HCT116 (cell line): ENCODE measurements at regions not wholly inside any gene's neighbourhood (a gene's known extent, or its start where the extent isn't known, plus 50 kb on each side); places are given as distances from the start of the nearest gene placed in this dataset.

Experiments
- ATAC-seq: fragments of 200-7000 bp; cut with Tn5 transposase; 2 replicates; pipeline ENCODE4 v1.9.1; 2020; ENCODE audit warnings: mild to moderate bottlenecking, moderate library complexity
- BruUV-seq: library from RNA; stranded (reverse); fragments of 400-500 nt; replicated peaks from 2 replicates; lab custom pipeline; 2021; lab: Mats Ljungman, UMichigan
- CTCF ChIA-PET: fragments of 300-600 bp; sonication (Branson Sonifier 250); formaldehyde crosslinking; loops from one replicate; lab custom pipeline; 2021; ENCODE audit warnings: antibody characterized with exemption; lab: Charles Lee
- POLR2A ChIA-PET: fragments of 300-600, 350-600 bp; sonication (Branson Sonifier 250); formaldehyde crosslinking; loops from one replicate; lab custom pipeline; 2021; ENCODE audit warnings: antibody characterized with exemption; lab: Charles Lee
- RAD21 ChIA-PET, 2 experiments: fragments of 300-600 bp; sonication (Branson Sonifier 250); formaldehyde crosslinking; loops; one replicate each; lab custom pipeline; 2023; ENCODE audit warnings: low total read pairs in 2 of 2; ENCODE audit not compliant: uncharacterized antibody in 2 of 2, unreplicated experiment in 2 of 2, low non-redundant PET in 1 of 2; lab: Charles Lee
- DNase-seq: peaks from one replicate; pipeline ENCODE4 v3.0.0-alpha.2; 2010; ENCODE audit warnings: low read depth, low spot score
- H2AFZ ChIP-seq: fragments of 200-600 bp; shearing (Covaris generic), sonication (generic); 2 replicates; pipeline ENCODE4 v1.6.1; 2017; ENCODE audit warnings: low read depth, mixed run types, mixed read lengths, antibody characterized with exemption, low read length; ENCODE audit not compliant: poor library complexity, severe bottlenecking
- H3K27ac ChIP-seq: 2 replicates; pipeline ENCODE4 v1.5.1; 2012; ENCODE audit warnings: low read depth, low read length
- H3K27me3 ChIP-seq: fragments of 200-600 bp; sonication (generic); 2 replicates; pipeline ENCODE4 v1.6.1; 2016; ENCODE audit warnings: mixed run types, low read length, mixed read lengths; ENCODE audit not compliant: insufficient read depth
- H3K36me3 ChIP-seq, 2 experiments: fragments of 200-500 bp in 1 of 2; fragments of 200-600 bp in 1 of 2; sonication (Bioruptor generic) in 1 of 2; sonication (generic) in 1 of 2; 2 replicates each; pipeline versions ENCODE4 v1.5.1 to v1.6.1; 2014 to 2016; ENCODE audit warnings: low read length in 2 of 2, inconsistent platforms in 1 of 2, mixed read lengths in 1 of 2, mixed run types in 1 of 2; ENCODE audit not compliant: insufficient read depth in 2 of 2, control insufficient read depth in 1 of 2
- H3K4me1 ChIP-seq, 2 experiments: fragments of 200-600 bp in 1 of 2; sonication (generic) in 1 of 2; 2 replicates each; pipeline versions ENCODE4 v1.5.1 to v1.6.1; 2012 to 2017; ENCODE audit warnings: low read length in 2 of 2, inconsistent platforms in 1 of 2, mild to moderate bottlenecking in 1 of 2, mixed read lengths in 1 of 2, mixed run types in 1 of 2, moderate library complexity in 1 of 2; ENCODE audit not compliant: insufficient read depth in 2 of 2, control insufficient read depth in 1 of 2
- H3K4me2 ChIP-seq: fragments of 200-600 bp; sonication (generic); 2 replicates; pipeline ENCODE4 v1.6.1; 2017; ENCODE audit warnings: mixed run types, low read length, mixed read lengths
- H3K4me3 ChIP-seq, 2 experiments: fragments of 200-600 bp in 1 of 2; sonication (generic) in 1 of 2; replicated peaks in 1 of 2; 2 replicates each; pipeline ENCODE4 v1.5.1; 2011 to 2016; ENCODE audit warnings: low read length in 2 of 2, control low read depth in 1 of 2, low read depth in 1 of 2, mild to moderate bottlenecking in 1 of 2, mixed read lengths in 1 of 2, mixed run types in 1 of 2
- H3K79me2 ChIP-seq: fragments of 200-600 bp; sonication (generic); 2 replicates; pipeline ENCODE4 v1.6.1; 2017; ENCODE audit warnings: mild to moderate bottlenecking, mixed run types, low read length, moderate library complexity, mixed read lengths; ENCODE audit not compliant: insufficient read depth
- H3K9ac ChIP-seq: fragments of 200-600 bp; sonication (generic); 2 replicates; pipeline ENCODE4 v1.6.1; 2016; ENCODE audit warnings: low read length, mixed read lengths
- H3K9me2 ChIP-seq: fragments of 200-600 bp; sonication (generic), shearing (Covaris generic); 2 replicates; pipeline ENCODE4 v1.6.1; 2017; ENCODE audit warnings: mixed run types, mild to moderate bottlenecking, moderate library complexity; ENCODE audit not compliant: insufficient read depth
- H3K9me3 ChIP-seq, 2 experiments: fragments of 200-500 bp in 1 of 2; fragments of 200-600 bp in 1 of 2; sonication (Bioruptor generic) in 1 of 2; sonication (generic) in 1 of 2; 2 replicates each; pipeline ENCODE4 v1.6.1; 2014 to 2017; ENCODE audit warnings: low read length in 2 of 2, mixed read lengths in 2 of 2, inconsistent platforms in 1 of 2, low read depth in 1 of 2, mild to moderate bottlenecking in 1 of 2, mixed run types in 1 of 2, moderate library complexity in 1 of 2; ENCODE audit not compliant: control insufficient read depth in 1 of 2, insufficient read depth in 1 of 2
- H4K20me1 ChIP-seq: fragments of 200-600 bp; sonication (generic), shearing (Covaris generic); 2 replicates; pipeline ENCODE4 v1.6.1; 2017; ENCODE audit warnings: mixed run types, mild to moderate bottlenecking, moderate library complexity; ENCODE audit not compliant: insufficient read depth
- CEBPB ChIP-seq: IDR thresholded peaks from 2 replicates; pipeline ENCODE4 v1.6.1; 2012; ENCODE audit warnings: low read depth
- EGR1 ChIP-seq: IDR thresholded peaks from 2 replicates; pipeline ENCODE4 v1.6.1; 2012; ENCODE audit warnings: low read depth
- ELF1 ChIP-seq: IDR thresholded peaks from 2 replicates; pipeline ENCODE4 v1.6.1; 2012; ENCODE audit warnings: low read depth, borderline replicate concordance
- EZH2 ChIP-seq: fragments of 200-600 bp; sonication (generic); IDR thresholded peaks from 2 replicates; pipeline ENCODE4 v1.6.1; 2017; ENCODE audit warnings: antibody characterized with exemption, mixed run types
- EZH2phosphoT487 ChIP-seq: fragments of 200-600 bp; IDR thresholded peaks from 2 replicates; pipeline ENCODE4 v1.6.1; 2018; ENCODE audit warnings: antibody characterized with exemption, borderline replicate concordance
- FOSL1 ChIP-seq: IDR thresholded peaks from 2 replicates; pipeline ENCODE4 v1.6.1; 2012; ENCODE audit warnings: low read depth
- JUND ChIP-seq: IDR thresholded peaks from 2 replicates; pipeline ENCODE4 v1.6.1; 2012
- MAX ChIP-seq: IDR thresholded peaks from 2 replicates; pipeline ENCODE4 v1.6.1; 2012
- POLR2A ChIP-seq: IDR thresholded peaks from 2 replicates; pipeline ENCODE4 v1.7.0; 2011; ENCODE audit warnings: borderline replicate concordance; ENCODE audit not compliant: insufficient read depth, insufficient read length; ENCODE audit errors: extremely low read depth
- RAD21 ChIP-seq: IDR thresholded peaks from 2 replicates; pipeline ENCODE4 v1.6.1; 2012; ENCODE audit warnings: low read depth, mild to moderate bottlenecking
- SIN3A ChIP-seq: IDR thresholded peaks from 2 replicates; pipeline ENCODE4 v1.6.1; 2012; ENCODE audit warnings: low read depth
- SP1 ChIP-seq: IDR thresholded peaks from 2 replicates; pipeline ENCODE4 v1.6.1; 2012; ENCODE audit warnings: low read depth
- SRF ChIP-seq: IDR thresholded peaks from 2 replicates; pipeline ENCODE4 v1.6.1; 2012; ENCODE audit warnings: low read depth
- TCF7L2 ChIP-seq: IDR thresholded peaks from 2 replicates; pipeline ENCODE4 v1.7.0; 2011; ENCODE audit warnings: borderline replicate concordance, inconsistent platforms; ENCODE audit not compliant: insufficient read depth, insufficient read length; ENCODE audit errors: extremely low read depth
- YY1 ChIP-seq: IDR thresholded peaks from 2 replicates; pipeline ENCODE4 v1.6.1; 2011; ENCODE audit warnings: low read length, low read depth, moderate library complexity, mild to moderate bottlenecking; ENCODE audit not compliant: insufficient replicate concordance; ENCODE audit errors: extremely low read depth
- ZFX ChIP-seq: fragments of 450-650 bp; IDR thresholded peaks from 2 replicates; pipeline ENCODE4 v1.6.1; 2017
- ZNF274 ChIP-seq: fragments of 200-500 bp; sonication (Bioruptor generic); IDR thresholded peaks from 2 replicates; pipeline ENCODE4 v1.6.1; 2014; ENCODE audit warnings: mild to moderate bottlenecking, low read depth, low read length, inconsistent platforms
- intact Hi-C: fragments of 100-400 bp; cut with micrococcal nuclease; formaldehyde crosslinking; loops from 2 replicates; pipeline ENCODE4 v1.10.0; 2022
- TF ChIP-seq, protein P1 (sequence below): IDR thresholded peaks from 2 replicates; pipeline ENCODE4 v1.6.1; 2011; ENCODE audit warnings: mild to moderate bottlenecking, low read length, moderate library complexity; ENCODE audit not compliant: insufficient replicate concordance; ENCODE audit errors: extremely low read depth
- TF ChIP-seq, protein P2 (sequence below): IDR thresholded peaks from 2 replicates; pipeline ENCODE4 v1.6.1; 2012

DNA sequence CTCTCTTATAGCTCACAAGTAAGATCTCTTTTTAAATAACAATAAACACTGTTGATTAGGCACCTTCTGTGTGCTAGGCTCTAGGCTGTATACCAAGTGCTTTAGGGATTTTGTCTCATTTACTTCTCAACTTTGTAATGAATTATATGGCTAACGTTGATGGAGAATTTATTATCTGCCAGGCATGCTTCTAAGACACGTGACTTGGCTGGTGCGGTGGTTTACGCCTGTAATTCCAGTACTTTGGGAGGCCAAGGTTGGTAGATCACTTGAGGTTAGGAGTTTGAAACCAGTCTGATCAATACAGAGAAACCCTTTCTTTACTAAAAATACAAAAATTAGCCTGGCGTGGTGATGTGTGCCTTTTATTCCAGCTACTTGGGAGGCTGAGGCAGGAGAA is 1202.8 kb upstream of the TMEM132C start:
- intact Hi-C loops: loop anchor here (5.0 kb wide), 1 partner anchor 63 kb away; no protein-coding TSS in a partner anchor
- H3K9me2 ChIP-seq: no peaks in the 10 kb centered on the region
- H3K27ac ChIP-seq: no peak overlapping the region
- RAD21 ChIA-PET: no interaction called here
- no peak overlapping the region for H3K4me3 ChIP-seq
- POLR2A ChIA-PET: no interaction called here
- H3K9ac ChIP-seq: no peak overlapping the region
- peaks cover 82% of the 10 kb centered on the region for H3K79me2 ChIP-seq
- CTCF ChIA-PET: no interaction called here
- H3K27me3 ChIP-seq: no peaks in the 10 kb centered on the region
- H3K36me3 ChIP-seq: peaks cover 0 to 13% of the 10 kb centered on the region in 2 experiments; a peak in 1 of 4 replicates
- no peak for TF ChIP-seq CEBPB
- TF ChIP-seq YY1: no peak
- TF ChIP-seq ZNF274: no peak
- TF ChIP-seq JUND: no peak
- peaks cover 6 to 23% of the 10 kb centered on the region in 2 experiments; a peak in 3 of 4 replicates for H3K4me1 ChIP-seq
- no peak overlapping the region for H3K4me2 ChIP-seq
- DNase-seq: no peak
- no peak overlapping the region for H2AFZ ChIP-seq
- H4K20me1 ChIP-seq: no peaks in the 10 kb centered on the region
- ATAC-seq: no peak
- BruUV-seq: no TSS peak
- H3K9me3 ChIP-seq: no peaks in the 10 kb centered on the region

DNA sequence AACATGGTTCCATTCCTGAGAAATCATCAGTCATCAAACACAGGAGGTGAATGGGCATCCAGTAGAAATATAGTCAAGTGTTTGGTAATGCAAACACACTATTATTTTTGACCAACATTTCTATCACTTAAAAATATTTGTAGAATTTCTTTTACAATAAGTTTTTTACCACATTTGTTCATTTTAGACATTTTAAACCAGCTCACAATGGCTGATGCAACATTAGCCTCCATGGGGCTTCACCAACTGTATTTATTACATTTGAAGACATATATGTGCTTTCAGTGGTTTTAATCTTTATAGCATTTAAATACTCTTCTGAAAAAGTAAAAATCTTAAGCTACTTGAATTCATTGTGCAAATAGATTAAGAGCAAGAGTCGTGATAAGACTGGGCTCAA is 1201.4 kb upstream of the TMEM132C start:
- H3K4me3 ChIP-seq: no peak overlapping the region
- peaks cover 2 to 17% of the 10 kb centered on the region in 2 experiments; a peak in 3 of 4 replicates for H3K4me1 ChIP-seq
- H3K9me3 ChIP-seq: no peaks in the 10 kb centered on the region
- POLR2A ChIA-PET: no interaction called here
- no peak overlapping the region for H3K9ac ChIP-seq
- no peak for TF ChIP-seq JUND
- TF ChIP-seq ZNF274: no peak
- no peak for TF ChIP-seq SP1
- TF ChIP-seq ZFX: no peak
- TF ChIP-seq FOSL1: no peak
- no peak for TF ChIP-seq TCF7L2
- TF ChIP-seq ELF1: no peak
- no peak for TF ChIP-seq MAX
- no peak for TF ChIP-seq YY1
- no peak for TF ChIP-seq EZH2phosphoT487
- TF ChIP-seq SIN3A: no peak
- TF ChIP-seq, protein P1, sequence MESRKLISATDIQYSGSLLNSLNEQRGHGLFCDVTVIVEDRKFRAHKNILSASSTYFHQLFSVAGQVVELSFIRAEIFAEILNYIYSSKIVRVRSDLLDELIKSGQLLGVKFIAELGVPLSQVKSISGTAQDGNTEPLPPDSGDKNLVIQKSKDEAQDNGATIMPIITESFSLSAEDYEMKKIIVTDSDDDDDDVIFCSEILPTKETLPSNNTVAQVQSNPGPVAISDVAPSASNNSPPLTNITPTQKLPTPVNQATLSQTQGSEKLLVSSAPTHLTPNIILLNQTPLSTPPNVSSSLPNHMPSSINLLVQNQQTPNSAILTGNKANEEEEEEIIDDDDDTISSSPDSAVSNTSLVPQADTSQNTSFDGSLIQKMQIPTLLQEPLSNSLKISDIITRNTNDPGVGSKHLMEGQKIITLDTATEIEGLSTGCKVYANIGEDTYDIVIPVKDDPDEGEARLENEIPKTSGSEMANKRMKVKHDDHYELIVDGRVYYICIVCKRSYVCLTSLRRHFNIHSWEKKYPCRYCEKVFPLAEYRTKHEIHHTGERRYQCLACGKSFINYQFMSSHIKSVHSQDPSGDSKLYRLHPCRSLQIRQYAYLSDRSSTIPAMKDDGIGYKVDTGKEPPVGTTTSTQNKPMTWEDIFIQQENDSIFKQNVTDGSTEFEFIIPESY: no peak
- TF ChIP-seq RAD21: no peak
- TF ChIP-seq SRF: no peak
- TF ChIP-seq CEBPB: no peak
- TF ChIP-seq EZH2: no peak
- TF ChIP-seq, protein P2, sequence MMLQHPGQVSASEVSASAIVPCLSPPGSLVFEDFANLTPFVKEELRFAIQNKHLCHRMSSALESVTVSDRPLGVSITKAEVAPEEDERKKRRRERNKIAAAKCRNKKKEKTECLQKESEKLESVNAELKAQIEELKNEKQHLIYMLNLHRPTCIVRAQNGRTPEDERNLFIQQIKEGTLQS: no peak
- TF ChIP-seq POLR2A: no peak
- TF ChIP-seq EGR1: no peak
- H3K79me2 ChIP-seq: peaks cover 93% of the 10 kb centered on the region
- H3K4me2 ChIP-seq: no peak overlapping the region
- no TSS peak for BruUV-seq
- no peak for ATAC-seq
- H3K27ac ChIP-seq: no peak overlapping the region
- no peak overlapping the region for H2AFZ ChIP-seq
- intact Hi-C loops: no loop called here
- RAD21 ChIA-PET: no interaction called here
- peaks cover 0 to 13% of the 10 kb centered on the region in 2 experiments; a peak in 1 of 4 replicates for H3K36me3 ChIP-seq
- no peaks in the 10 kb centered on the region for H3K27me3 ChIP-seq
- no peaks in the 10 kb centered on the region for H4K20me1 ChIP-seq
- DNase-seq: no peak
- CTCF ChIA-PET: no interaction called here
- H3K9me2 ChIP-seq: no peaks in the 10 kb centered on the region
